ENCODE measurements at regions not wholly inside any gene's neighbourhood (a gene's known extent, or its start where the extent isn't known, plus 50 kb on each side); places are given as distances from the start of the nearest gene placed in this dataset.
"Not testable (repeated sequence)": the region's sequence is repeated elsewhere in the genome, so short reads cannot be mapped to it uniquely, and the experiment has no call there.

- TF ChIP-seq CTCF (IDR thresholded peaks at IDR 0.05; ENCODE audit: borderline replicate concordance, extremely low read depth, low read length, poor library complexity, severe bottlenecking); EZH2 (IDR thresholded peaks at IDR 0.05; ENCODE audit: borderline replicate concordance, low read depth, low read length, severe bottlenecking): not testable (repeated sequence)
Measured at GRCh38 chr6:170001782-170002181, 250.4 kb downstream of the ERMARD start.

Measured in DND-41 (cell line).